CD4-positive, alpha-beta T cell treated with Interleukin-4 for 4 hours (primary cell): ENCODE measurements at regions not wholly inside any gene's neighbourhood (a gene's known extent, or its start where the extent isn't known, plus 50 kb on each side); places are given as distances from the start of the nearest gene placed in this dataset.
"Not testable (repeated sequence)": the region's sequence is repeated elsewhere in the genome, so short reads cannot be mapped to it uniquely, and the experiment has no call there.

Experiments used
- DNase-seq: peaks from one replicate; pipeline ENCODE4 v3.0.0-alpha.2; 2020

DNA sequence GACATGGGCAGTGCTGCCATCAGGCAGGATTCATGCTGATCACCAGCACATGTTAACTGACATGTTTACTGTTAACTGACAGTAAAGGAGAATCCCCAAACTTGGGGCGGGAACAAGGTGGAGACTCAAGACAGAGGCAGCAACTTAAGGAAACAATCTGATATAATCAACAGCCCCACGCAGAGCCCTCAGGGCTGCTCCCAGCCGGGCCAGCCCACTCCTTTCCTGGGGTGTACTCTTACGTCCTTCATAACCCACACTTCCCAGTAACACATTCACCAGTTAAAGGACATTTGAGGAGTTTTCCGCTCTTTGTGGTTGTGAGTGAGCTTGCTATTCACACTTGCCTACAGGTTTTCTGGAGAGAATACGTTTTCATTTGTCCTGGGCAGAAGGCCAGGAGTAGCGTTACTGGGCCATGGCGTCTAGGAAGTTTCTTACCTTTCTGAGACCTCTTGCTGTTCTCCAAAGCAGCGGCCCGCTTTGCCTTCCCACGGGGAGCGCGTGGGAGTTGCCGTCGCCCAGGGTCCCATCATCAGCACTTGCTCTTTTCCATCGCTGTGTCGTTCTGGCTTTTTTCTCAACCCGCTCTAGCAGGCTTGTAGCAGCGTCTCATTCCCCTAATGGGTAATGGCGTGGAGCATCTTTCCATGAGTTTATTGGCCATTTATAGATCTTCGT lies 56.4 kb downstream of the FOXF2 start:
- no peak for DNase-seq

DNA sequence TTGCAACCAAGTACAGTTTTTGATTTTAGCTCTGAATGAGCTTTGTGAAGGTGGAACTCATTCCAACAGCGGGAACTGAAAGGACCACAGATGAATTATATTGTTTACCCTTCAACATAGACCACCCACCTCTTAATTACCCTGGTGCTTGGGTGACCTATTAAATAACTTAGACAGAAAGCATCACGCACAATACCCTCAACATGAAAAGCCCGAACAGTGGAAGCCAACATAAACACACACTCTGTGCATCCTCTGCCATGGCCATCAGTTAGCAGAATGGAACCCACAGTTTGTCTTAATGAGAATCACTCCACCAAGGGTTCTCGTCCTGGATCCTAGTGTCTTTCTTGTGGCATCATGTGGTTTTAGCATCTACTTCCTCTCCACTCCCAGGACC lies 60.5 kb downstream of the FOXF2 start:
- DNase-seq: no peak

- no peak for DNase-seq
Observed at GRCh38 chr6:1453024-1453423, 63.6 kb downstream of the FOXF2 start.

DNA sequence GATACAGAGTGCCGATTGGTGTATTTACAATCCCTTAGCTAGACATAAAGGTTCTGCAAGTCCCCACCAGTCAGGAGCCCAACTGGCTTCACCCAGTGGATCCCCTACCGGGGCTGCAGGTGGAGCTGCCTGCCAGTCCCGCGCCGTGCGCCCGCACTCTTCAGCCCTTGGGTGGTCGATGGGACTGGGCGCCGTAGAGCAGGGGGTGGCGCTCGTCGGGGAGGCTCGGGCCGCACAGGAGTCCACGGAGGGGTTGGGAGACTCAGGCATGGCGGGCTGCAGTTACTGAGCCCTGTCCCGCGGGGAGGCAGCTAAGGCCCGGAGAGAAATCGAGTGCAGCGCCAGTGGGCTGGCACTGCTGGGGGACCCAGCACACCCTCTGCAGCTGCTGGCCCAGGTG lies 67.4 kb downstream of the FOXF2 start:
- not testable (repeated sequence) for DNase-seq

- no peak for DNase-seq
Observed at GRCh38 chr6:1461207-1461606, 71.8 kb downstream of the FOXF2 start.

DNA sequence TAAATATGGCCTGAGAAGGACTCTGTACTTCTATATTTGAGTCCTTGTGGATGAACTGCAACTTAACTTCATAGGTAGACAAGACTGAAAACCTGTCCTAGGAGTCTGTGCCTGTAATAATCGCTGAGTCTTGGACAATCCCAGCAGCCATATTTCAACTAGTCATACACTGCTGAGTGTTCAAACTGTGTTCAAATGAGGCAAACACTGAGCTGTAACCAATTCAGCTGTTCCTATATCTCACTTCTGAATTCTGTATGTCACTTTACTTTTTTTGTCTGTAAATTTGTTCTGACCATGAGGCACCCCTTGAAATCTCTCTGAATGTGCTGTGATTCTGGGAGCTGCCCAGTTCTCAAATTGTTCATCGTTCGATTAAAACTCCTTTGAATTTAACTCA lies 72.4 kb downstream of the FOXF2 start:
- no peak for DNase-seq

- no peak for DNase-seq
Observed at GRCh38 chr6:1463275-1463674, 73.9 kb downstream of the FOXF2 start.

DNA sequence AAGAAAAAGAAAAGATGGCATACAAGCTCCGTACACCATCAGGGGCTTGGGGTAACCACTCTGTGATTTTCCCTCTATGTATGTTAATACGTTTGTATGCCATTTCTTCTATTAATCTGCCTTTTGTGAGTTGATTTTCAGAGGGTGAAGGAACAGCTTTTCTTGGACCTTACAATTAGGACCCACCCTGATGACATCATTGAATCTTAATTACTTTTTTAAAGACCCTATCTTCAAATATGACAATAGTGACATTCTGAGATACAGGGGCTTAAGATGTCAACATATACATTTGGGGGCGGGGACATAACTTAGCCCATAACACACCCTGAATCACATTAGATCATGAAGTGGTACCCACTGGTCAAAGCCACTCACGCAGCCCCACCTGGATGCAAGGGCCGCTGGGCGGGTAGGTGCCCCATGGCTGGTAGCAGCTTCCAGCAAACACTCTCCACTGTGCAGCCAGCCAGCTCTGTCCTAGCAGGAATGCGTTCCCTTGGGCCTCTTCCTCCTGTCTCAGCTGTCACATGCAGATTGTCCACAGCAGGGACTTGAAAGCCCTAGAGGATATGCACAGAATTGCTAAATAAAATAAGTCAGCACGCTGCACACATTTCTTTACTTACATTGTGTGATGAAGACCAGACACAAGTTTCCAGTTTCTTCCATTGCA lies 74.5 kb downstream of the FOXF2 start:
- no peak for DNase-seq

GRCh38 chr6:1464781-1465370 lies 75.5 kb downstream of the FOXF2 start:
- DNase-seq: no peak

DNA sequence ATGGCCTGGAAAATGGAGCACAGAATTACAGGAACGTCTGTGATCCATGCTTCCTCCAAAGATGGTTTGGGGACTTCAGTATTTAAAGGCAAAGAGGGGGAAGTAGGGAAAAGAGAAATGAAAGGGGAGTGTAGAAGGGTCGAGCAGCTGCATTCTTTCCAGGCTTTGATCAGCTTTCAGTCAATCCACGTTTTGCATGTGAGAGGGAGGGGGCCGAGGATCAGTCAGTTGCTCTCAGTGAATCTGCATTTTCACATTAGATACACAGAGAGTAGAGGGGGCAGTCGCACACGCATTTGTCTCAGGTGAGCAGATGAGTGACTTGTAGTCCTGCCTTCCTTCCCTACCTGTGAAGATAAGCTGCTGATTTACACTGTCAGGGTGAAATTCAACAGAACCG lies 78.8 kb downstream of the FOXF2 start:
- DNase-seq: no peak

- DNase-seq: no peak
Observed at GRCh38 chr6:1470040-1470439, 80.7 kb downstream of the FOXF2 start.

- no peak for DNase-seq
Observed at GRCh38 chr6:1472643-1473042, 83.3 kb downstream of the FOXF2 start.

DNA sequence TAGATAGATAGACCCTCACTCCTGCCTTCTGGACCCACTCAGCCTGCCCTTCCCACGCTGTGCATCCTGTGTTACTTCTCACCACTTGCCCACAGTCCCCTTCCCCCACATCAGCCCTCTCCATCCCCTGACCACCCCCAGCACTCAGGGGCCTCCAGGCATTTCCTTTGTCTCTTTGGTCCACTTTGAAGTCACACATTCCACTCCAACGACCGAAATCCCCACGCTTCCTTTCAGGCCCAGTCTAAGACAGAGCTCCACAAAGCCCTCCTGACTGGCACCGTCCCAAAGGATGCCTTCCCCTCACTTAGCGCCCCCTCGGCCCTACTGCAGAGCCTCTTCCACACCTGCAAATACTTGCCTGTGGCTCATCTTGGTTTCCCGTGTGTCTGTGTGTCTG lies 83.8 kb downstream of the FOXF2 start:
- DNase-seq: no peak

GRCh38 chr6:1473598-1473997 lies 84.2 kb downstream of the FOXF2 start:
- DNase-seq: no peak

GRCh38 chr6:1474205-1474604 lies 84.8 kb downstream of the FOXF2 start:
- no peak for DNase-seq

DNA sequence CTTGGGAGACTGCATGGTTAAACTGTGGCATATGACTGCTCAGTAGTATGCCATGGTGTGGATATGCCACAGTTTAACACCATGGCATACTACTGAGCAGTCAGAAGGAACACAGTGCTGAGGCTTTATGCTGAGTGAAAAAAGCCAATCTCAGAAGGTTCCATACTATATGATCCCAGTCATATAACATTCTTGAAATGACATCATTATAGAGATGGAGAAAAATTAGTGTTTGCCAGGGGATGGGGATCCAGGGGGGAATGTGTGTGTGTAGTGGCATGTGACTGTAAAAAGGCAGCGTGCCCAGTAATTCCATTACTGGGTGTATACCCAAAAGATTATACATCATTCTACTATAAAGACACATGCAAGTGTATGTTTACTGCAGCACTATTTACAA lies 85.8 kb downstream of the FOXF2 start:
- no peak for DNase-seq

GRCh38 chr6:1477432-1478090 lies 88.2 kb downstream of the FOXF2 start:
- DNase-seq: no peak

- not testable (repeated sequence) for DNase-seq
Observed at GRCh38 chr6:1478163-1478826, 88.9 kb downstream of the FOXF2 start.

DNA sequence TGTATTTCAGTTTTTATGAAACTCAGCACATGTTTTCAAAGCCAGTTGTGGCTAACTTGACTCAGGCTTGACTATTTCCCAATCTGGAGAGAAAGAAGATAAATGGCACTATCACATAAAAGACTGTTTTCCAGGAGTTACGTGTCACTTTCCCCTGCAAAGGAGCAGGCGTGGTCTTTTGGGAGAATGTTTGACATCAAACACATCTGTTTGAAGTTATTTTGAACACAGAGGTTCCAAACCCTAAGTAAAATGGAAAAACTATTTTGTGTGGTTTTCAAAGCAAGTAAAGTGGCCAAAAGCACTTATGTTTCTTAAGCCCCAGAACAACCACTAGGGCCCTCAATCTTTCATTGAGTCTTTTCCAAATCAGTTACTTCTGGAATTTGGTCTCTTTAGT lies 89.7 kb downstream of the FOXF2 start:
- no peak for DNase-seq

GRCh38 chr6:1479601-1480221 lies 90.3 kb downstream of the FOXF2 start:
- DNase-seq: no peak

DNA sequence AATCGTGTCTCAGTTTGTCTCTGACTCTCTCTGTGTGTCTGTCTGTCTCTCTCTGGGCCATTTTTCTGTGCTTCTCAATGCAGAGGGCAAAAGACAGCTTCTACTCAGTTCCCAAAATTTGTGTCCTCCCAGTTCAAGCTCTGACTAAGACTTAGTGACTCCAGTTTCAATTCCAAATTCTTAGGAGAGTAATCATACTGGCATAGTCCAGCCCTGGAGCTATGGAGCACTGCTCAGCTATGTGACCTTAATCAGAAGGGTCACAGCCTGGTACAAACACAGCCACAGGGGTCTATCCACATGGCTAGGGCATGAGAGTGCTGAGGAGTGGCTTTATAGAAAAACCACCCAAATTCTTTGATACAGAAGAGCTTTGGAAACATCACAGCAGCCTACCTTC lies 91.9 kb downstream of the FOXF2 start:
- no peak for DNase-seq

- no peak for DNase-seq
Observed at GRCh38 chr6:1482381-1483166, 93.2 kb downstream of the FOXF2 start.
